ENCODE measurements at regions not wholly inside any gene's neighbourhood (a gene's known extent, or its start where the extent isn't known, plus 50 kb on each side); places are given as distances from the start of the nearest gene placed in this dataset.

DNA sequence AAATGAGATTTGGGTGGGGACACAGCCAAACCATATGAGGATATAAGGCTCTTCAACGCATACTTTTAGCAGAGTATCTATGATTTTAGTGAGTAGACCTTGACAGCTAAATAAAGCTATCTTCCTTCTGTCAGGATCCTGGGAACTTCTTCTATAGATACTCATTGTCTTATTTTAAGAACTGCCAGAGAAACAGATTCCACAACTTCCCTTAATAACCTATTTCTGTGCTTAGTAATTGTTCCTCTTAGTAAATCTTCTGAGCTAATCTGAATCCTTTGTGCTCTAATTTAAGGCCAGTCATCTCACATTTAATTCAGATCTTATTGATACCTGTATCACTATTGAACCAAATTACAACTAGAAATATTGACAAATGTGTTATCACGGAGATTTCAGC, 64.0 kb upstream of the CEP85L start:
- ChIA-PET POLR2A (no interaction called here), CTCF (no interaction called here)
- no peak for ATAC-seq (ENCODE audit: poor library complexity)
- TF ChIP-seq, protein P1, sequence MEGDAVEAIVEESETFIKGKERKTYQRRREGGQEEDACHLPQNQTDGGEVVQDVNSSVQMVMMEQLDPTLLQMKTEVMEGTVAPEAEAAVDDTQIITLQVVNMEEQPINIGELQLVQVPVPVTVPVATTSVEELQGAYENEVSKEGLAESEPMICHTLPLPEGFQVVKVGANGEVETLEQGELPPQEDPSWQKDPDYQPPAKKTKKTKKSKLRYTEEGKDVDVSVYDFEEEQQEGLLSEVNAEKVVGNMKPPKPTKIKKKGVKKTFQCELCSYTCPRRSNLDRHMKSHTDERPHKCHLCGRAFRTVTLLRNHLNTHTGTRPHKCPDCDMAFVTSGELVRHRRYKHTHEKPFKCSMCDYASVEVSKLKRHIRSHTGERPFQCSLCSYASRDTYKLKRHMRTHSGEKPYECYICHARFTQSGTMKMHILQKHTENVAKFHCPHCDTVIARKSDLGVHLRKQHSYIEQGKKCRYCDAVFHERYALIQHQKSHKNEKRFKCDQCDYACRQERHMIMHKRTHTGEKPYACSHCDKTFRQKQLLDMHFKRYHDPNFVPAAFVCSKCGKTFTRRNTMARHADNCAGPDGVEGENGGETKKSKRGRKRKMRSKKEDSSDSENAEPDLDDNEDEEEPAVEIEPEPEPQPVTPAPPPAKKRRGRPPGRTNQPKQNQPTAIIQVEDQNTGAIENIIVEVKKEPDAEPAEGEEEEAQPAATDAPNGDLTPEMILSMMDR (IDR thresholded peaks at IDR 0.05): no peak
- H3K27ac Mint-ChIP-seq: no peak overlapping the region
- no peak overlapping the region for H3K4me3 Mint-ChIP-seq
- H3K36me3 Mint-ChIP-seq (ENCODE audit: low read depth): no peaks in the 10 kb centered on the region
- Histone ChIP-seq H3K4me3 (ENCODE audit: low read length) (no peak overlapping the region), H3K27me3 (ENCODE audit: control insufficient read depth in 1 of 2, insufficient read depth in 2 of 2, low read length in 2 of 2) (no peaks in the 10 kb centered on the region), H3K36me3 (ENCODE audit: insufficient read depth, low read length) (no peaks in the 10 kb centered on the region), H3K9me3 (ENCODE audit: control insufficient read depth in 1 of 2, insufficient read depth in 1 of 2, low read length in 2 of 2) (no peaks in the 10 kb centered on the region), H3K4me1 (ENCODE audit: insufficient read depth, low read length) (peaks cover 45% of the 10 kb centered on the region), H3K27ac (ENCODE audit: low read depth in 1 of 2, low read length in 2 of 2) (no peak overlapping the region)
- intact Hi-C loops (cut with DNase I, micrococcal nuclease): loop anchor here in 1 of 2 experiments (10.0 kb wide), 1 partner anchor 1041 kb away; the partner anchor contains the start of gene NUS1
- no peak for DNase-seq
- H3K27me3 Mint-ChIP-seq: no peaks in the 10 kb centered on the region
- peaks cover 63% of the 10 kb centered on the region for H3K4me1 Mint-ChIP-seq (ENCODE audit: low read depth)
- H3K9me3 Mint-ChIP-seq: no peaks in the 10 kb centered on the region

- ChIA-PET POLR2A (no interaction called here), CTCF (no interaction called here)
- ATAC-seq (ENCODE audit: poor library complexity) (no peak), DNase-seq (no peak)
- Histone ChIP-seq H3K4me1 (ENCODE audit: insufficient read depth, low read length) (peaks cover 48% of the 10 kb centered on the region), H3K4me3 (ENCODE audit: low read length) (no peak overlapping the region), H3K27me3 (ENCODE audit: control insufficient read depth in 1 of 2, insufficient read depth in 2 of 2, low read length in 2 of 2) (no peaks in the 10 kb centered on the region), H3K27ac (ENCODE audit: low read depth in 1 of 2, low read length in 2 of 2) (no peak overlapping the region), H3K36me3 (ENCODE audit: insufficient read depth, low read length) (no peaks in the 10 kb centered on the region), H3K9me3 (ENCODE audit: control insufficient read depth in 1 of 2, insufficient read depth in 1 of 2, low read length in 2 of 2) (no peaks in the 10 kb centered on the region)
- Mint-ChIP-seq H3K4me1 (ENCODE audit: low read depth) (peaks cover 63% of the 10 kb centered on the region), H3K27ac (no peak overlapping the region), H3K9me3 (no peaks in the 10 kb centered on the region), H3K4me3 (no peak overlapping the region), H3K36me3 (ENCODE audit: low read depth) (peaks cover 4% of the 10 kb centered on the region), H3K27me3 (no peaks in the 10 kb centered on the region)
- TF ChIP-seq, protein P1 (IDR thresholded peaks at IDR 0.05): no peak
- intact Hi-C loops (cut with DNase I, micrococcal nuclease): loop anchor here in 1 of 2 experiments (10.0 kb wide), 1 partner anchor 1040 kb away; the partner anchor contains the start of gene NUS1
Observed at GRCh38 chr6:118714756-118715155, 63.4 kb upstream of the CEP85L start.

DNA sequence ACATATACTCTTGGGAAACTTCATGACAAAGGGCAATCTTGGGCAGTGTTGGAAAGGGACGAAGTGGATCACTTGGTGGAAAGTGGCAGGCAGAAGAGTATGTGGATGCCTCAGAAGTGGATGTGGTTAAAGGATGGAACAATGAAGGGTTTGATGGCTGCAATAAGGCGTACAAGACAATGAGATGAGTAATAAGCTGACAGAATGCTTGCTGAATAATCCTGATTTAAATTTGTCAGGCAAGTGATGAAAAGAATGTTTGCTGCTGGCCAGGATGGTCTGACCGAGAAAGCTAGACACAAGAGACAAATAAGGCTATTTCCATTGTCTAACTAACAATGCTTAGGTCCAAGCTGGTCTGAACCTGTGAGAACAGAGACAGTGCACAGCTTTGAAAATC, 61.6 kb upstream of the CEP85L start:
- intact Hi-C loops (cut with DNase I, micrococcal nuclease): loop anchor here in 1 of 2 experiments (10.0 kb wide), 1 partner anchor 1038 kb away; the partner anchor contains the start of gene NUS1
- H3K4me3 ChIP-seq (ENCODE audit: low read length): no peak overlapping the region
- Mint-ChIP-seq H3K4me1 (ENCODE audit: low read depth) (peaks cover 60% of the 10 kb centered on the region), H3K36me3 (ENCODE audit: low read depth) (peaks cover 20% of the 10 kb centered on the region), H3K27ac (peak overlapping the region; percentile 43), H3K27me3 (no peaks in the 10 kb centered on the region), H3K4me3 (peak overlapping the region; percentile 28), H3K9me3 (no peaks in the 10 kb centered on the region)
- H3K4me1 ChIP-seq (ENCODE audit: insufficient read depth, low read length): peaks cover 33% of the 10 kb centered on the region
- ChIA-PET POLR2A (interaction anchor here (0.6 to 2.0 kb wide), 6 partner anchors 12 to 222 kb away, joined by 3 to 7 read pairs (median 3); partner anchors contain the start of gene ASF1A), CTCF (interaction anchor here (0.5 to 2.3 kb wide), 3 partner anchors 13 to 57 kb away, joined by 3 to 10 read pairs (median 3); no protein-coding TSS in a partner anchor)
- no peaks in the 10 kb centered on the region for H3K27me3 ChIP-seq (ENCODE audit: control insufficient read depth in 1 of 2, insufficient read depth in 2 of 2, low read length in 2 of 2)
- peak in 1 of 14 experiments; percentile 27 for DNase-seq
- H3K27ac ChIP-seq (ENCODE audit: low read depth in 1 of 2, low read length in 2 of 2): no peak overlapping the region
- TF ChIP-seq, protein P1 (IDR thresholded peaks at IDR 0.05): no peak
- ATAC-seq (ENCODE audit: poor library complexity): no peak
- no peaks in the 10 kb centered on the region for H3K36me3 ChIP-seq (ENCODE audit: insufficient read depth, low read length)
- no peaks in the 10 kb centered on the region for H3K9me3 ChIP-seq (ENCODE audit: control insufficient read depth in 1 of 2, insufficient read depth in 1 of 2, low read length in 2 of 2)
